H9 (cell line): ENCODE measurements at regions not wholly inside any gene's neighbourhood (a gene's known extent, or its start where the extent isn't known, plus 50 kb on each side); places are given as distances from the start of the nearest gene placed in this dataset.

Source experiments
- DNase-seq: peaks from one replicate; pipeline ENCODE4 v3.0.0-alpha.2; 2017
- H2AFZ ChIP-seq: one replicate; pipeline ENCODE4 v1.6.1; 2013; ENCODE audit warnings: mild to moderate bottlenecking, low read length, control low read depth, moderate library complexity
- H2AK5ac ChIP-seq: 2 replicates; pipeline ENCODE4 v1.6.1; 2013; ENCODE audit warnings: low read length, control low read depth, mixed read lengths; ENCODE audit not compliant: insufficient read length
- H2BK120ac ChIP-seq: one replicate; pipeline ENCODE4 v1.6.1; 2013; ENCODE audit warnings: low read depth, mild to moderate bottlenecking, low read length, control low read depth, inconsistent platforms; ENCODE audit not compliant: poor library complexity, severe bottlenecking
- H2BK12ac ChIP-seq: 2 replicates; pipeline ENCODE4 v1.6.1; 2013; ENCODE audit warnings: low read length, control low read depth, mixed read lengths, low read depth; ENCODE audit not compliant: insufficient read length
- H2BK15ac ChIP-seq: 2 replicates; pipeline ENCODE4 v1.6.1; 2013; ENCODE audit warnings: low read depth, low read length, control low read depth
- H2BK20ac ChIP-seq: one replicate; pipeline ENCODE4 v1.6.1; 2013; ENCODE audit warnings: low read depth, mild to moderate bottlenecking, low read length, control low read depth, inconsistent platforms; ENCODE audit not compliant: poor library complexity, severe bottlenecking
- H2BK5ac ChIP-seq: 2 replicates; pipeline ENCODE4 v1.6.1; 2013; ENCODE audit warnings: low read length, control low read depth, mixed read lengths; ENCODE audit not compliant: insufficient read length
- H3K14ac ChIP-seq: 2 replicates; pipeline ENCODE4 v1.6.1; 2013; ENCODE audit warnings: low read length, control low read depth; ENCODE audit not compliant: insufficient read depth
- H3K18ac ChIP-seq: 2 replicates; pipeline ENCODE4 v1.6.1; 2013; ENCODE audit warnings: low read depth, mild to moderate bottlenecking, mixed read lengths, low read length, control low read depth; ENCODE audit not compliant: insufficient read length
- H3K23ac ChIP-seq: 2 replicates; pipeline ENCODE4 v1.6.1; 2013; ENCODE audit warnings: low read length, control low read depth, mixed read lengths, low read depth; ENCODE audit not compliant: insufficient read length
- H3K23me2 ChIP-seq: 2 replicates; pipeline ENCODE4 v1.6.1; 2013; ENCODE audit warnings: low read depth, mild to moderate bottlenecking, mixed read lengths, low read length, control low read depth; ENCODE audit not compliant: insufficient read length, poor library complexity, severe bottlenecking
- H3K27ac ChIP-seq: 2 replicates; pipeline ENCODE4 v1.5.1; 2013; ENCODE audit warnings: low read length, control low read depth, mixed read lengths, low read depth; ENCODE audit not compliant: insufficient read length
- H3K27me3 ChIP-seq: 2 replicates; pipeline ENCODE4 v1.6.1; 2013; ENCODE audit warnings: low read length, control low read depth, inconsistent platforms; ENCODE audit not compliant: insufficient read depth
- H3K4ac ChIP-seq: 2 replicates; pipeline ENCODE4 v1.6.1; 2013; ENCODE audit warnings: low read depth, mild to moderate bottlenecking, control low read depth, inconsistent platforms, low read length, moderate library complexity
- H3K4me1 ChIP-seq: 2 replicates; pipeline ENCODE4 v1.6.1; 2013; ENCODE audit warnings: low read length, control low read depth, inconsistent platforms; ENCODE audit not compliant: insufficient read depth
- H3K4me2 ChIP-seq: 2 replicates; pipeline ENCODE4 v1.6.1; 2013; ENCODE audit warnings: low read length, control low read depth, mixed read lengths; ENCODE audit not compliant: insufficient read length, insufficient read depth
- H3K56ac ChIP-seq: 2 replicates; pipeline ENCODE4 v1.6.1; 2013; ENCODE audit warnings: low read depth, mild to moderate bottlenecking, mixed read lengths, low read length, control low read depth; ENCODE audit not compliant: insufficient read length
- H3K79me1 ChIP-seq: 2 replicates; pipeline ENCODE4 v1.6.1; 2013; ENCODE audit warnings: low read depth, mild to moderate bottlenecking, moderate library complexity, low read length, control low read depth, inconsistent platforms; ENCODE audit not compliant: insufficient read depth, poor library complexity, severe bottlenecking
- H3K79me2 ChIP-seq: 2 replicates; pipeline ENCODE4 v1.6.1; 2013; ENCODE audit warnings: low read length, control low read depth, inconsistent platforms; ENCODE audit not compliant: insufficient read depth
- H3K9ac ChIP-seq: 2 replicates; pipeline ENCODE4 v1.6.1; 2013; ENCODE audit warnings: low read length, control low read depth, mixed read lengths; ENCODE audit not compliant: insufficient read length; ENCODE audit errors: extremely low read depth
- H3K9me3 ChIP-seq: one replicate; pipeline ENCODE4 v1.6.1; 2013; ENCODE audit warnings: low read depth, low read length, inconsistent platforms; ENCODE audit not compliant: control insufficient read depth
- H3T11ph ChIP-seq: one replicate; pipeline ENCODE4 v1.6.1; 2013; ENCODE audit warnings: mild to moderate bottlenecking, low read length, control low read depth, inconsistent platforms
- H4K20me1 ChIP-seq: one replicate; pipeline ENCODE4 v1.6.1; 2013; ENCODE audit not compliant: control insufficient read depth, insufficient read length, insufficient read depth
- H4K5ac ChIP-seq: 2 replicates; pipeline ENCODE4 v1.6.1; 2013; ENCODE audit warnings: low read depth, mild to moderate bottlenecking, mixed read lengths, low read length, control low read depth; ENCODE audit not compliant: insufficient read length
- H4K8ac ChIP-seq: replicated peaks from 2 replicates; pipeline ENCODE4 v1.6.1; 2013; ENCODE audit warnings: low read length, control low read depth, mixed read lengths, low read depth; ENCODE audit not compliant: insufficient read length
- H4K91ac ChIP-seq: 2 replicates; pipeline ENCODE4 v1.6.1; 2013; ENCODE audit warnings: low read depth, mild to moderate bottlenecking, moderate library complexity, mixed read lengths, low read length, control low read depth; ENCODE audit not compliant: insufficient read length
- H3K27ac Mint-ChIP-seq, 3 experiments: 2 replicates in 2 of 3; 3 replicates in 1 of 3; pipeline ENCODE4 v1.8.0; 2020 to 2021; ENCODE audit warnings: mixed read lengths in 3 of 3, mild to moderate bottlenecking in 1 of 3, moderate library complexity in 1 of 3
- H3K27me3 Mint-ChIP-seq: 2 replicates; pipeline ENCODE4 v1.8.0; 2021; ENCODE audit warnings: low read depth, mild to moderate bottlenecking, moderate library complexity, mixed read lengths
- H3K36me3 Mint-ChIP-seq, 3 experiments: 2 replicates in 2 of 3; 3 replicates in 1 of 3; pipeline ENCODE4 v1.8.0; 2020 to 2021; ENCODE audit warnings: low read depth in 3 of 3, mixed read lengths in 3 of 3; ENCODE audit not compliant: insufficient read depth in 1 of 3
- H3K4me1 Mint-ChIP-seq, 2 experiments: 2 replicates each; pipeline ENCODE4 v1.8.0; 2020; ENCODE audit warnings: mixed read lengths in 2 of 2
- H3K4me3 Mint-ChIP-seq, 2 experiments: 2 replicates in 1 of 2; 3 replicates in 1 of 2; pipeline ENCODE4 v1.8.0; 2020 to 2021; ENCODE audit warnings: mild to moderate bottlenecking in 2 of 2, mixed read lengths in 2 of 2, moderate library complexity in 1 of 2
- H3K9me3 Mint-ChIP-seq, 2 experiments: 2 replicates in 1 of 2; 3 replicates in 1 of 2; pipeline ENCODE4 v1.8.0; 2020; ENCODE audit warnings: mild to moderate bottlenecking in 2 of 2, mixed read lengths in 2 of 2, moderate library complexity in 1 of 2
- CTCF ChIP-seq: fragments of 200-600 bp; sonication (generic); conservative IDR thresholded peaks from 3 replicates; pipeline ENCODE4 v1.8.0; 2021; ENCODE audit warnings: antibody characterized with exemption, mild to moderate bottlenecking
- WGBS: extraction: QIAGEN DNeasy Blood & Tissue Kit; methylation state at CpG from one replicate; pipeline ENCODE4 v1.1.7; 2013; ENCODE audit warnings: missing lambda C conversion rate, low lambda C conversion rate, mixed read lengths; ENCODE audit not compliant: insufficient read length; ENCODE audit errors: extremely low coverage; 5-methylcytosine and 5-hydroxymethylcytosine counted together

- Histone ChIP-seq H2BK5ac (no peak overlapping the region), H3K27me3 (no peaks in the 10 kb centered on the region), H3K79me1 (no peaks in the 10 kb centered on the region), H3K23ac (no peak overlapping the region), H3K56ac (no peak overlapping the region), H3K4ac (no peak overlapping the region), H3K9me3 (no peaks in the 10 kb centered on the region), H4K20me1 (no peaks in the 10 kb centered on the region), H2BK12ac (no peak overlapping the region), H4K5ac (no peak overlapping the region), H2BK20ac (no peak overlapping the region), H2BK15ac (no peak overlapping the region), H3K23me2 (no peaks in the 10 kb centered on the region), H3K27ac (no peak overlapping the region), H3K79me2 (no peaks in the 10 kb centered on the region), H3K18ac (no peak overlapping the region), H2BK120ac (no peak overlapping the region), H3K4me2 (no peak overlapping the region), H3K4me1 (peaks cover 4% of the 10 kb centered on the region), H4K8ac (no peak overlapping the region), H3K9ac (no peak overlapping the region), H3T11ph (no peak overlapping the region), H2AK5ac (no peak overlapping the region), H3K14ac (no peak overlapping the region), H2AFZ (no peak overlapping the region), H4K91ac (no peak overlapping the region)
- TF ChIP-seq CTCF, result no peak
- no peak for DNase-seq
- Mint-ChIP-seq H3K36me3 (no peaks in the 10 kb centered on the region), H3K27ac (no peak overlapping the region), H3K4me3 (no peak overlapping the region), H3K4me1 (peaks cover 21 to 23% of the 10 kb centered on the region in 2 experiments), H3K9me3 (no peaks in the 10 kb centered on the region; a peak in 1 of 5 replicates), H3K27me3 (no peaks in the 10 kb centered on the region)
- WGBS, result no CpG with 5 or more reads among the region's 2 CpGs
These were observed 196.9 kb upstream of the NOVA1 start for GRCh38 chr14:26794731-26795130.
